Epithelial cell of proximal tubule (primary cell): ENCODE measurements at regions not wholly inside any gene's neighbourhood (a gene's known extent, or its start where the extent isn't known, plus 50 kb on each side); places are given as distances from the start of the nearest gene placed in this dataset.

ENCODE experiments used
- DNase-seq: peaks from one replicate; pipeline ENCODE4 v3.0.0-alpha.2; 2011; ENCODE audit warnings: low read depth
- H3K4me3 ChIP-seq: 2 replicates; pipeline ENCODE4 v1.5.1; 2011; ENCODE audit warnings: low read depth, mild to moderate bottlenecking, low read length
- CTCF ChIP-seq: conservative IDR thresholded peaks from 2 replicates; pipeline ENCODE4 v1.5.1; 2012; ENCODE audit warnings: low read depth, mild to moderate bottlenecking, low read length

GRCh38 chr1:20432341-20432740, 53.7 kb downstream of the CAMK2N1 start:
- TF ChIP-seq CTCF = no peak
- DNase-seq = no peak
- no peak overlapping the region for H3K4me3 ChIP-seq

- no peak for TF ChIP-seq CTCF
- DNase-seq = no peak
- H3K4me3 ChIP-seq = no peak overlapping the region
Observed at GRCh38 chr1:20431176-20431460, 54.9 kb downstream of the CAMK2N1 start.

- DNase-seq = no peak
- peak; percentile 94 for TF ChIP-seq CTCF
- no peak overlapping the region for H3K4me3 ChIP-seq
Observed at GRCh38 chr1:20430355-20431175, 55.4 kb downstream of the CAMK2N1 start.

- DNase-seq = no peak
- no peak overlapping the region for H3K4me3 ChIP-seq
- TF ChIP-seq CTCF = no peak
Observed at GRCh38 chr1:20429296-20429695, 56.7 kb downstream of the CAMK2N1 start.

- no peak for TF ChIP-seq CTCF
- H3K4me3 ChIP-seq = no peak overlapping the region
- DNase-seq = no peak
Observed at GRCh38 chr1:20428841-20429240, 57.2 kb downstream of the CAMK2N1 start.

GRCh38 chr1:20426923-20427322, 59.1 kb downstream of the CAMK2N1 start:
- peak; percentile 86 for DNase-seq
- no peak for TF ChIP-seq CTCF
- no peak overlapping the region for H3K4me3 ChIP-seq

- TF ChIP-seq CTCF = no peak
- H3K4me3 ChIP-seq = no peak overlapping the region
- DNase-seq = no peak
Observed at GRCh38 chr1:20426371-20426770, 59.6 kb downstream of the CAMK2N1 start.
